GM19397 (cell line): ENCODE measurements at regions not wholly inside any gene's neighbourhood (a gene's known extent, or its start where the extent isn't known, plus 50 kb on each side); places are given as distances from the start of the nearest gene placed in this dataset.

ENCODE experiments used
- ATAC-seq: cut with Tn5 transposase; IDR thresholded peaks from one replicate; pipeline ENCODE4 v1.9.1; 2021; ENCODE audit warnings: mild to moderate bottlenecking, moderate library complexity; ENCODE audit not compliant: unreplicated experiment

DNA sequence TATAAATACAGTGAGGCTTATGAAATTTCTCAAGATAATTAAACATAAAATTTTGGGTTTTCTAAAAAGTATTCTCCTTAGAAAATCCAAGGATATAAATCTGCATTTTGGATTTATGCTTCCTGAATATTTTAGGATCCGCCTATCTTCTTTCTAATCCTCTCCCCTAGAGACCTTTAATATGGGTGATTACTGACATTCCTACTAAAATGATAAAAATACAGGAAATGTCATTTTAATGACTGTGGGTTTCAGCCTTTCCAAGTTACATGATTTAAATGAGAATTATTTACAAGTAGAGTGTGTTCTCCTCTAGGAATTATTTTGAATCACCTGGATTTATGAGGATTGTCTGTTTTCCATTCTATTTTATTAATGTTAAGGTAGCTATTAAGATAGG lies 150.4 kb downstream of the C7orf25 start:
- ATAC-seq: no peak

DNA sequence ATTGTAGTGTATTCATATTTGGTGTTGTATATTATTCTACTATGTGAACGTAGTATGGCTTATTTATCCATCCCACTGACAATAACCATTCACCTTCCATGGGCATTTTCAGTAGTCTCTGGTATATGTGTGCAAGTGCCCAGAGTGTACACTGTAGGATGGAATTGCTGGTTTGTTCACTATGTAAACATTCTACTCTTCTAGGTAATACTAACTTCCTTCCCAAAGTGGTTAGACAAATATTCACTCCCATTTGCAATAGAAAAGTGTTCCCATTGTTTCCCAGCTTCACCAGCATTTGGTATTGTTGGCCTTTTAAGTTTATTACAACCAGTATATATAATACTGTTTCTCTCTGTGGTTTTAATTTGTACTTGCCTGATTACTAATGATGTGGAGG lies 153.7 kb downstream of the C7orf25 start:
- no peak for ATAC-seq

DNA sequence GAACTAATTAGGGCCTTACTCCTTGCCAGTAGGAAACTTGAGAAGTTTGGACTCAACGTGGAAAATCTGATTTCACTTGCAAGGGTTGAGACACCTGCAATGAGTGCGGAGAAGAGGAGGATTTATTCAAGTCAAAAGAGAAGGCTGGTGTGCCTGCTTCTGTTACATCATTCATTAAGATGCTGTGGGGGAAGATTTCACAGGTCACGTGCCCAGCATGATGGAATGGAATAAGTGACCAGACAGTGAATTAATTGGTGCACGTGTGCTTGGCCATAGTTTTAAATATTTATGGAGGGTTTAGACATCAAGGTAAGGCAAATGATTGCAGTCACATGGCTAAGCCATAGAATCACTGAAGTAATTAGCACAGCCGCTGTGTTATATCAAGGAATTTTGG lies 155.0 kb downstream of the C7orf25 start:
- ATAC-seq: no peak

DNA sequence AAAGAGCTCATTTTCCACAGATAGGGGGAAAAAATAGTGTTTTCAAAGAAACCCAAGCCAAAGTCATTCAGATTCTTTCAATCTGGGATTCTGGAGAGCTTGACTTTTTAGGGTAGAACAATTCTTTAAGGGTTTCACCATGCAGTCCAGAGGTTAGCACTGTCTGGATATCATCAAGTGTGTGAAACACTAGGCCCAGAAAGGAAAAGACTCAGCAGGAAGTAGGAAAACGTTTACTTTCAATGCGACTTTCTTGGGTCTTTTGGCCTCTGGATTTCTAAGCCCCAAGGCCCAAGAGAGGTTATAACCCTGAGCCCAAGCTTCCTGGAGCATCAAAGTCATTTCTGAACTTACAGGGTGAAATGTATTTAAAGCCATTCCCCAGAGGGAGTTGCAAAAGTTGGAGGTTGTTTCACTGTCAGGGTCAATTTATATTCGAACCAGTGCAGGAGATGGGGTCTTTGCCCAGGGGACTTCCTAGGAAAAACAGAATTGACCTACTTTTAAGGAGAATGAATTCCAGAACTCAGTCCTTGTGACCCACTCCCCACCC lies 158.0 kb downstream of the C7orf25 start:
- no peak for ATAC-seq

DNA sequence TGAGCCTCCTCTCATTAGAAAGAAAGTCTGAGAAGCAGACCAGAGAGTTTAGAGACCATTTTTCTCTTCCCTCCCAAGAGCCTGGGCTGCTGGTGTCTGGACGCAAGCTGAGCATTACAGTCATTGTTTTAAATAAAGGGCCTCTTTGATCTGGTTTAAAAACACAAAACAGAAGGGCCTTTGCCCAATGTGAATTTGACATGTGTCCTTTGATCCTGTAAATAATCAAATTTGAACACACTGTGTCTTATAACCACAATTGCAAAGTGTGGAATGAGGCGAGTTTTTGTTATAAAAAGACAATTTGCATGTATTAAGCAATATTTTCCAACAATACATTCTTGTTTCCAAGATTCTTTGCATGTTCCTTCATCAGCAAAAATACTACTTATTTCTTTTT lies 158.5 kb downstream of the C7orf25 start:
- ATAC-seq: no peak

DNA sequence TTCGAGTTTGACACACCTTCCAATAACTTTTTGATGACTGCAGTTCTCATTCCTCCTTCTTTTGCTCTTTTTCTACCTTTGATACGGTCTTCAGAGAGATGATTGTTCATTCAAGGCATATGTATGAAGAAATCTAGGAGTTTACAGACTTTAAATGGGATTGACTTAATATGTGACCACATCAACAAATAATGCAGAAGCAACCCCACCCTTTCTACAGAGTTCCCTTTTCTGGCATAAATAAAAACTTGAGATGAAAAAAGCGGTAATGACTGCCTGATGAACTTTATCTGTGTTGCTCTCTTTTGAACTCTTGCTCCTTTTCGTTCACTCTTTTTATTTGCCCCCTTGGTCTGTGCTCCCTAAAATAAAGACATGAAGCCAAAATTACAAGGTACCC lies 161.7 kb downstream of the C7orf25 start:
- ATAC-seq: no peak

DNA sequence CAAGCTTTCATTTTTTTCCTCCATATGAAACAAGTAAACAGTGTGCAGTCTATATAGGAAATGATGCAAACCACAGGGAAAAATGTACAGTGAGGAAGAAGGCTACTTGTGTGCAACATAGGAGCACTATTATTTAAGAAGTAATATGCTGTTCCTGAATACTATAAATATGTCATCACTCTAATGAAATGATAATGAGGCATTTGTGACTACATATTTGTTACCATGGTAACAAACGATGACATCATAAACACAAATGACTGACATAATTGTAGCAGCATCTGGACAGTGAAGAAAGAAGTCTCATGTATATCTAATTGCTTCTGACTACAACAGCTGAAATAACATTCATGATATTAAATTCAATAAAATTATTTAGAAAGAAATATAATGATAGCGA lies 164.8 kb downstream of the C7orf25 start:
- ATAC-seq: no peak

DNA sequence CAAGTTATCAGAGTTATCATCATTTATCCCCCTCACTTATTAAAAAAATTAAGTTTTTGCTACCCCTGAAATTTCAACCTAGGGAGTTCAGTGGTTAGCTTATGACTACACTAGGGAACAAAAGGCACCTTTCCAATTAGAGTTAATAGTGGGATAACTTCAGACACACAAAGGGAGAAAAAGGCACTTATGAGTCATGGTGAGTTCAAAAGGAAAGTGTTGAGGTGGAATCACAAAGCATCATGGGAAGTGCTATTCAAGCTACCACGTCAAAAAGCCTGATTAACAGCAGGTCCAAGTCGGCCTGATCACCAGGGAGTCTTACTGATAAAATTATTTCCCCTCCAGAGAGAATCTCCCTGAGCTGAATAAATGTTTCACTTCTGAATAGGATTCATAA lies 165.7 kb downstream of the C7orf25 start:
- ATAC-seq: no peak

DNA sequence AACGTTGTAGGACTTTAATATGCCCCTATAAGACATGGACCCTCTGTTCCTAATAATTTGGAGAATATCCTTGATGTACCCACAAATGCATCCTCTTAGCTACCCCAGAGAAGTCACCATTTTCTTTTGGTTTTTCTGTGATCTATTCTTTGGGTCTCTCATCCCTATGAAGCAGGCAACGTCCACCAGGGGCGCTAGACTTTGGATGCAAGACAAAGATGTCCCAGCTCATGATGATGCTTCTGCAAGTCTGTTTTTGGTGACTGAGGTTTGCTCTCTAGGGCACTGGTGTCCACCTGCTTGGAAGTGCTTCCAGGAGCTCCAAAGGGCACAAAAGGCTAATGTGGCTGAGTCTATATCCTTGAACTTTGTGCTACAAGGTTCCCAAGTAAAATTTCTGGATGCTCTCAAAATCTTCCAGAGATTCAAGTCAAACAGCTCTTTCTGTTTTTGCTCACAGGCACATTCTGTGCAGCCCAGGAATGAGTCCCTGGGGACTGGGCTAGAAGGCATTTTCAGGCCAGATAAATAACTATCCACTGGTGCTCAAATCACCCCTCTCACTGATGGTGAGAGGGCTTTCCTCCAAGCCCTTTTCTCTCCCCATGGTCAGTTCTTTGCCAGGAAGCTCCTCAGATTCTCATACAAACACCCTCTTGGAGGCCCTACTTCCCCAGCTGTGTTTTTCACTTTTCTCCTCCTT lies 166.4 kb downstream of the C7orf25 start:
- ATAC-seq: peak; percentile 67

DNA sequence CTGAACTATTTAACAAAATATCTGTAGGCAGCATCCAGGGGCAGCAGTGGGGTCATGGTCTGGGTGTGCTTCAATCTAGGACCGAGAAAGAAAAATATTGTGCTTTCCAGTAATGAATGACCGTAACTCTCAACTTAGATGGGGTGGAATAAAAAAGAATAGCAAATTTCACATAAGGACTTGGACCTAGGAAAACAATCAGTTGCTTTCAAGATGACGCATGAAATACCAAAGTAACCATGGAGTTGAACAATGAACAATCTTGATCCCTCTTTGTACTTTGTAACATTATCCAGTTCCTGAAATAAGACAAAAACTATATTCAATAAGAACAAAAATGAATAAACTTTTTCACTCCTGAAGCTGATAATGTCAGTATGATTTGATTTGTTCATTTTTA lies 167.1 kb downstream of the C7orf25 start:
- ATAC-seq: no peak

DNA sequence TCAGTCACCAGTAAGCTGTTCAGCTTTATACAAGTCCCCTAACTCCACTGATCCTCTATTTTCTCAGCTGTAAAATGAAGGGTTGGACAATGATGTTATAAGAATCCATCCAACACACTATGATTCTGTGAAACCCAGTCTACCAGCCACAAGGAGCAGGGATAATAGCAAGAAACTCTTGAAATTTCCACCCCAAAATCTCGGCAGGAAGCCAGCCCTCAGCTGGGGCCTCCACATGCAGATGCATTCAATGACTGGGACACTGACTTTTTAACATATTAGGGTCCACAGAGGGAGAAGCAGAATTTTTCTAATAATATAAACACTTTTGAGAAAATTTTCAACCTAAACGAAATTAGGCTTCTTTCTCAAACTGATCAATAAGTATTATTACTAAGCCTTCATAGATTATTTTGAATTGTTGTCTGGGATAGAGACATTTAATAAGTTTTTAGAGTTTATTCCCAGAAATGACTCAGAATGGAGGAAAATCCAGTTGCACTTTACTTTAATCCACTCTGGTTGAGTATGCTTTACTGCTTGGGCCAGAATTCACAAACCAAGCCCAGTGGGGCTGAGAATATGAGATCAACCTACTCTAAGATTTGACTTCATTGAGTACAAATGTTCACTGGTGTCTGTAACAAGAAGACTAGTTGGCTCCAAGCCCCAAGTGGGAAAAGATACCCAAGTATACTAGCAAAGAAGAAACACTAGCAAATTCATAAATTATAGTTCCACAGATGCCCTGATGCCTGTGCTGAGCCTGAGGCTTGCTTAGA lies 168.6 kb downstream of the C7orf25 start:
- no peak for ATAC-seq

DNA sequence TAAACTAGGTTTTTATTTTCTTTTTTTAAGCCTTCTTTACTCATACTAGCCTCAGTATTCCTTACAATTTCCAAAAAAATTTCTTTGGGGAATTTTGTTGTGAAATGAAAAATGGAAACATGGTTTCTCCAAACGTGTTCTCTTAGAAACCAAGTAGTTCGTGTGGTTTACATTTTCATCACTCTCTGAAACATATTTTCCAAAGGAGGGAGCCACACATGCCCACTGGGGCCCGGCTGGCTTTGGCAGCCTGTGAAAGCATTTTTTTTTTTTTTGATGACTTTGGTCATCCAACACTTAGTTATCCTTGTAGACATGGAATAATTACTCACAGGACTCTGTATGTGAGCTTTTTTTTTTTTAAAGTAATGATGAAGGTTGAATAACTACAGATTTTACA lies 169.6 kb downstream of the C7orf25 start:
- no peak for ATAC-seq

DNA sequence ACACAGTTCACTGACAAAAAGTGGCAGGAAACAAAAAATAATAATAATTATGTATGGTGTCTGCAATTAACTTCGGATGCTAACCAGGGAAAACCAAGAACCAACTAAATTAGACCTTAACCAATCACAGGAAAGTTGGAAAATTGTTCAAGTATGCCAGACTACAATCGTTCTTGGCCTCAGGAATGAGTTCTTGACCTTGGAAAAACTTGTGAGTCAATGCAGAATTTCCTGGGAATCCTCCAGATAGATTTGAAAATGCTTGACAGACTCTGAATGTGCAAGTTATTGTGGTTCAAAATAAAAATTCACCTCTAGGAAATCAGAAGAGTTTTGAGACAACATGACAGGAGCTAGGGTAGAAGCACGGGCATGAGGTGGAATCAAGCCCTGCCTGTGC lies 171.5 kb downstream of the C7orf25 start:
- ATAC-seq: no peak

DNA sequence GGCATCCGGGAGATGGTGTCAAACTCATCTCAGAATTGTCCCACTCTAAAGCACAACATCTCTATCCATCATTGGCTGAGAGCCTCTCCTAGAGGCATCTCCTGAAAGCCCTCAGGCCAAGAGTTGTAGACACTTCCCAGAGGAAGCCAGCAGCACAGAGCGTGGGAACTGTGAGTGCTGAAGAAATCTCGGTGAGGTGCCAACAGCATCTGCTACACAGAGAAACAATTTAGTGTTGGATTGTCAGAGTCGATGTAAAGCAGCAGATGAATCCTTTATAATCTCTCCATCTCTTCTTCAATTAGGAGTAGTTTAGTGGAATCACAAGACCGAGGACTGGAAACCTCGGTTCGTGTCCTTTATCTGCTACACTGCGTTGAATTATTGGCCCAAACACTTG lies 172.2 kb downstream of the C7orf25 start:
- ATAC-seq: no peak

DNA sequence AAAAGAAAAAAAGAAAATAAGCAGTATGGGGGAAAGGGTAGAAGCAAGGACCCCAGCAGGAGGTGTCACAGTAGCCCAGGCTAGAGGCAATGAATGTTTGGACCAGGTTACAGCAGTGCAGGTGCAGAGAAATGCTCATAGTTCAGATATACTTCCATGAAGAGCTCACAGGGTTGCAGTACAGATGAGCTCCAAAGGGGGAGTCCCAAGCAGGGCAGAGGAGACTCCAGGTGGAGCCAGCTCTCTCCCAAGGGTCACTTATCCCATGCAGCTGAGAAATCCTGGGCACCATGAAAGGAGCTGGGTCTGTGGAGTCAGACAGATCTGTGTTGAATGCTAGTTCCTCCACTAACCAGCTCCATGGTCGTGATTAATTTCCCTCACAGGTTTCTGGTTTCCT lies 174.9 kb downstream of the C7orf25 start:
- ATAC-seq: no peak

DNA sequence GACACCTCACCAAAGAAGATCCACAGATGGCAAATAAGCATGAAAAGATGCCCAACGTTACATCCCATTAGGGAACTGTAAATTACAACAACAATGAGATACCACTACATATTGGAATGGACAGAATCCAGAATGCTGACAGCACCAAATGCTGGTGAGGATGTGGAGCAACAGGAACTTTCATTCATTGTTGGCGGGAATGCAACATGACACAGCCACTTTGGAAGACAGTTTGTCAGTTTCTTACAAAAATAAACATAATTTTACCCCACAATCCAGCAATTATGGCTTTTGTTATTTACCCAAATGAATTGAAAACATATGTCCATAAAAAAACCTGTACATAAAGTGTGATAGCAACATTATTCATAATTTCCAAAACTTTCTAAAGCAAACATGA lies 176.8 kb downstream of the C7orf25 start:
- no peak for ATAC-seq

DNA sequence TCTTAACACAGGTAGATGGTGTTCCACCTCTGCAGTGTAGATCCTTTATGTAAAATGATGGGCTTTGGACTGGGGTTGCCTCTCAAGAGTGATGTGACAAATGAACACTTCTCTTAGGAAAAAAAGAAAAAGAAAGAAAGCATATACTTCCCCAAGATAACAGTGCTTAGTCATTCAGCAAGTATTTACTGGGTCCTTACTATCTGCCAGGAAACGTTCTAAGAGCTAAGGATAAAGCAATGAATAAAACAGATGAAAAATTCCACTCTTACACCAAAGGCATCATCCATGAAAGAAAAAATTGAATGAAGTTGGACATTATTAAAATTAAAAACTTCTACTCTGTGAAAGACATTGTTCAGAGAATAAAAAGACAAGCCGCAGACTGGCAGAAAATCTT lies 177.3 kb downstream of the C7orf25 start:
- ATAC-seq: no peak

DNA sequence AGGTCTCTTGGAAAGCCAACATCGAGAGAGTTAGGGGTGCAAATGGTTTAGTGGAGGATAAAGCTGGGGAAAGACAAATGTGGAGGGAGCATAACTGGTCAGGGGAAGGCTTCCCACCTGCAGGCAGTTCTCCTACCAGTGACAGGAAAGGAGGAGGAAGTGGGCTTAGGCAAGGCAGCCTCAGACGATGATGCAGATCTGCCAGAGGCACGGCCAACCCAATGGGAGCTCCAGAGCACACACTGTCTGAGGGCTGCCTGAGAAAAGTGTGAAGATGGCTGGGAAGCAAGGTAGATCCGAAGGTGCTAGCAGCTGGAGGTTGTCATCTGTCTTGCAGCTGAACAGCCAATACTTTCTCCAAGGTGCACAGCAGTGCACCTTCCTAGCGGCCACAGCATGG lies 178.8 kb downstream of the C7orf25 start:
- ATAC-seq: no peak

DNA sequence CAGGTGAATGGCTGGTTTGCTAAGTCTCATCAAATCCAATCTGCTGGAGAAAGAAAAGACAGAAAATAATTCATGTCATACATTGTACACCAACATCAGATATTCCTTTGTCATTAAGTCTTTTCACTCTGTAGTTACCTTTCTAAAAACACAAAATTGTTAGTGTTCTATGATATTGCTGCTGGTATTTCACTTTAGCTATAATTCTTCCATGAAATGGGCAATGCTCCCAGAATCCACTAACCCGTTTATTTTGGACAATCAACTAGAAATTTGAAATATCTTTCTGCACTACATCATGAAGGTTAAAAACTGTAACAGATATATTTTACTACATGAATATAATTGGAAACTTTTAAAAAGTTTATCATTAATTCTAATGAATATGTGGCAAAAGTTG lies 181.3 kb downstream of the C7orf25 start:
- ATAC-seq: no peak

DNA sequence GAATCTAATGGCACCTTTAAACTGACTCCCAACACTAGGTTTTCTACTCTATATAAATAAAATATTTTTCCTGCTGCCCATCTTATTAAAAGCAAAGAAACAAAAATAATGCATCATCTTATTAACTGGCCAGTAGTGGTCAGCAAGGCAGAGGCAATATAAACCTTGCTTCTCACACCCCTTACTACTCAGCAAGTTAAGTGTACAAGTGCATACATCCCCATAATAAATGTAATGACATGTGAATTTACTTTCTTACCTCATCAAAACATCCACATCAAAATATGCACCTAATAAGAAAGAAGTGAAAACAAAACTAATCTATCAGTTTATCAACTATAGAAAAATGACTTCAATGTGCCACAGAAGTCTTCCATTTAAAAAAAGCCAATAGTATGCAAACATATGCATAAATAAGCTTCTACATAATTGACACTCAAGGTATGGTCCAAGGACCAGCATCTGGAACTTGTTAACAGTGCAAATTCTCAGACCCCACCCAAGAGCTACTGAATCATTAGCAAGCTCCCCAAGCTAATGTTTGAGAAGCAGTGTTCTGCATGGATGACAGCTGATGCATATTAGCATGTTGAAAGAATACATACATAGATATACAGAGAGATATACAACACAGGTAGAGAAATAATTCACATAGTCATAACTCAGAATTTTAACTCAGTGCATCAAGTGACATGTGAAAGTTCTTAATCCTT lies 182.7 kb downstream of the C7orf25 start:
- ATAC-seq: no peak

DNA sequence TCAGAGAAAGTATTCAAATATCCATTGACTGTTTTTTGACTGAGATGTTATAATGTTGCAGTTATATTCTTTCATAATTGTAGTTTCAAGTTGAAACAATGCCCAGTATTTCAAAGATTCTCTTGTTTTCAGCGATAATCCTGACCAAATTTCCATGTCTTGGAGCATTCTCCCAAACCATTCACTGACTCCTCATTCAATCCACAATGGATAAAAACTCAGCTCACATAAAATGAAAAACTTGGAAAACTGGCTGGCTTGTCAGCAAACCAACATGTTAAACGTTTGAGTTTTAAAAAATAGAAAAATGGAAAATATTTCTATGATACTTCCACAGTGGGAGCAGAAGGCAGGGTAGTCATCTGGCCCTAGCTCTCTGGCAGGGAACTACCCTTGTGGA lies 184.4 kb downstream of the C7orf25 start:
- ATAC-seq: no peak
